ENCODE measurements at regions not wholly inside any gene's neighbourhood (a gene's known extent, or its start where the extent isn't known, plus 50 kb on each side); places are given as distances from the start of the nearest gene placed in this dataset.

- 86 to 88% methylated on average over 1 of the region's 1 CpG for WGBS, 2 donors (ENCODE audit: low coverage in 1 of 2)
- intact Hi-C loops (cut with DNase I; ENCODE audit: low total_unique reads): no loop called here
- no peaks in the 10 kb centered on the region for H3K9me3 ChIP-seq
- no peak overlapping the region for H3K4me3 ChIP-seq
- in situ Hi-C loops (cut with MboI; ENCODE audit: low pct_ligation_motif_present in 1 of 4, low pct_unique_long_range_greater_than_20kb in 1 of 4, low sequenced_read_pairs in 3 of 4): no loop called here
- no peak overlapping the region for H3K27ac ChIP-seq
- no peaks in the 10 kb centered on the region for H3K36me3 ChIP-seq
- H3K4me1 ChIP-seq: no peaks in the 10 kb centered on the region
- no peak for TF ChIP-seq EP300 (IDR thresholded peaks at IDR 0.05; ENCODE audit: low read depth)
- TF ChIP-seq CTCF (IDR thresholded peaks at IDR 0.05): no peak
- no peak for TF ChIP-seq POLR2A (IDR thresholded peaks at IDR 0.05)
- TF ChIP-seq POLR2AphosphoS5 (IDR thresholded peaks at IDR 0.05): no peak
- H3K27me3 ChIP-seq: no peaks in the 10 kb centered on the region
- no peak for DNase-seq
These were observed 184.0 kb downstream of the EBLN2 start for GRCh38 chr3:73245459-73245858.

GRCh38 chr3:73249047-73249446 is 187.6 kb downstream of the EBLN2 start:
- no peaks in the 10 kb centered on the region for H3K9me3 ChIP-seq
- DNase-seq: no peak
- 60 to 80% methylated on average over 6 to 7 of the region's 7 CpGs for WGBS, 2 donors (ENCODE audit: low coverage in 1 of 2)
- H3K4me3 ChIP-seq: no peak overlapping the region
- in situ Hi-C loops (cut with MboI; ENCODE audit: low pct_ligation_motif_present in 1 of 4, low pct_unique_long_range_greater_than_20kb in 1 of 4, low sequenced_read_pairs in 3 of 4): no loop called here
- TF ChIP-seq CTCF (IDR thresholded peaks at IDR 0.05): no peak
- TF ChIP-seq POLR2AphosphoS5 (IDR thresholded peaks at IDR 0.05): no peak
- no peak for TF ChIP-seq EP300 (IDR thresholded peaks at IDR 0.05; ENCODE audit: low read depth)
- no peaks in the 10 kb centered on the region for H3K27me3 ChIP-seq
- intact Hi-C loops (cut with DNase I; ENCODE audit: low total_unique reads): no loop called here
- no peaks in the 10 kb centered on the region for H3K4me1 ChIP-seq
- H3K27ac ChIP-seq: no peak overlapping the region
- H3K36me3 ChIP-seq: no peaks in the 10 kb centered on the region

GRCh38 chr3:73254062-73254461 is 192.6 kb downstream of the EBLN2 start:
- in situ Hi-C loops (cut with MboI; ENCODE audit: low pct_ligation_motif_present in 1 of 4, low pct_unique_long_range_greater_than_20kb in 1 of 4, low sequenced_read_pairs in 3 of 4): no loop called here
- no peak for DNase-seq
- Histone ChIP-seq H3K27ac (no peak overlapping the region), H3K4me3 (no peak overlapping the region), H3K27me3 (no peaks in the 10 kb centered on the region), H3K9me3 (no peaks in the 10 kb centered on the region), H3K4me1 (no peaks in the 10 kb centered on the region), H3K36me3 (no peaks in the 10 kb centered on the region)
- 47 to 54% methylated on average over 5 of the region's 5 CpGs for WGBS, 2 donors (ENCODE audit: low coverage in 1 of 2)
- intact Hi-C loops (cut with DNase I; ENCODE audit: low total_unique reads): no loop called here
- TF ChIP-seq POLR2AphosphoS5 (IDR thresholded peaks at IDR 0.05) (no peak), CTCF (IDR thresholded peaks at IDR 0.05) (no peak), EP300 (IDR thresholded peaks at IDR 0.05; ENCODE audit: low read depth) (no peak), POLR2A (IDR thresholded peaks at IDR 0.05) (no peak)

GRCh38 chr3:73255609-73256029 is 194.2 kb downstream of the EBLN2 start:
- WGBS, 2 donors (ENCODE audit: low coverage in 1 of 2): 31% methylated on average over 5 of the region's 5 CpGs; no CpG with 5 or more reads in 1 of the 2 donors

More at GRCh38 chr3:73255609-73256029, 194.2 kb downstream of the EBLN2 start:
- Histone ChIP-seq H3K36me3 (no peaks in the 10 kb centered on the region), H3K27me3 (no peaks in the 10 kb centered on the region), H3K4me1 (no peaks in the 10 kb centered on the region), H3K4me3 (no peak overlapping the region), H3K27ac (no peak overlapping the region), H3K9me3 (no peaks in the 10 kb centered on the region)
- in situ Hi-C loops (cut with MboI; ENCODE audit: low pct_ligation_motif_present in 1 of 4, low pct_unique_long_range_greater_than_20kb in 1 of 4, low sequenced_read_pairs in 3 of 4) (no loop called here), intact Hi-C loops (cut with DNase I; ENCODE audit: low total_unique reads) (no loop called here)
- TF ChIP-seq EP300 (IDR thresholded peaks at IDR 0.05; ENCODE audit: low read depth) (no peak), CTCF (IDR thresholded peaks at IDR 0.05) (no peak), POLR2A (IDR thresholded peaks at IDR 0.05) (no peak), POLR2AphosphoS5 (IDR thresholded peaks at IDR 0.05) (no peak)
- DNase-seq: peak; percentile 60
